DMS 273 (cell line): ENCODE measurements at regions not wholly inside any gene's neighbourhood (a gene's known extent, or its start where the extent isn't known, plus 50 kb on each side); places are given as distances from the start of the nearest gene placed in this dataset.

ENCODE experiments used
- DNase-seq: peaks from one replicate; lab custom pipeline; 2025; ENCODE audit not compliant: unreplicated experiment; lab: John Stamatoyannopoulos, UW

DNA sequence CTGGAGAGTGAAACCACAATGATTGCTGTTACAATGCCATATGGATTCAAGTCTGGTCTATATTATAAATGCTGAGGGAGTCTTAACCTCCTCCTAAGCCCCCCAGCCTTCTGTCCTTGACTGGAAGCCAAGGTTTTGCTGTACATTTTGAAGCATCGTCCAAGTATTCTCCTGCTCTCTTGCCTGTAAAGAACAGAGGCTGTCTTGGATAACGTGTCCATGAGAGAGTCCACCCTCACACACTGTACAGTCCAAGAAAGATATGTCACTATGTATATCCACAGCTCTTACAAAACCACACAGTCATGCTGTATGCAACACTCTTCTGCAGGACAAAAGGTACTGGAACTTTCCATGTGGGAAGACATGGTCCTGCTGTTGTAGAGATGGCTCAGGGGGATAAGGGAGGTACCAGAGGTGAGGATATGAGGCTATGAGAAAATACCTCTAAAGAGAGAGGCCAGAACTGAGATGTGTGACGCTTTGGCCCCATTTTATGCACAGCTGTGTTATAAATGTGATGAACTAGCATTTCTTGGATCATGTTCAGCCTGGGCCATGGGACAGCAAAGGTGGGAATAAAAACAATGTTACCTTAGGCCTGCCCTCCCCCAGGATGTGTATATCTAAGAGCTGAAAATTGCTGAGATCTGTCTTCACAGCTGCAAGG is 678.6 kb downstream of the IQCM start:
- DNase-seq = no peak

DNA sequence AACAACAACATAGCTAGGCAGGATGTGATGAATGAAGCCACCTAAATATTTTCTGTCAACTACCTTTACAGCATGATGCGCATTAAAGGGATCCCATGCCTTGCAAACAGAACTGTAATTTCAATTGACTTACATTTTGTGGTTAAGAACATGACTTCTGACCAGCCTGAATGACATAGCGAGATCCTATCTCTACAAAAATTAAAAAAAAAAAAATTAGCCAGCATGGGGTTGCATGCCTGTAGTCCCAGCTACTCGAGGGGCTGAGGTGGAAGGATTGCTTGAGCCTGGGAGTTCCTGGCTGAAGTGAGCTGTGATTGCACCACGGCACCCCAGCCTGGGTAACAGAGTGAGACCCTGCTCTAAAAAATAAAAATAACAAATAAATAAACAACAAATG is 680.6 kb downstream of the IQCM start:
- DNase-seq = no peak

DNA sequence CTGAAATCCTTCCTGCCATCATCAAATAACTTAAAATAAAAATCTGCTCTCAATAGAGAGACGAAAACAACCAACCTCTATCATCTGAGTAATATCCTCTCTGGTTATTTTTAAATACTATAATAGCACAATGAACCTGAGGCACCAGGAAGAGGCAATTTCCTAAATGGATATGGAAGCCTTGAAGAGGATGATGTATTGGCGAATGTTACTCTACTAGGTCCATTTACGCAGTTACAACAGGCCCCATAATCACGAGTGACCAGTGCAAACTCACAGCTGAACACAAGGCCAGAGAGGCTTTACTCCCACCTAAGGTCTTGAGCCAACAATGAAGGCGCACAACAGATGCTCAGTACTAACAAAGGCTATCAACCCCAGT is 678.8 kb upstream of the NR3C2 start:
- no peak for DNase-seq

DNA sequence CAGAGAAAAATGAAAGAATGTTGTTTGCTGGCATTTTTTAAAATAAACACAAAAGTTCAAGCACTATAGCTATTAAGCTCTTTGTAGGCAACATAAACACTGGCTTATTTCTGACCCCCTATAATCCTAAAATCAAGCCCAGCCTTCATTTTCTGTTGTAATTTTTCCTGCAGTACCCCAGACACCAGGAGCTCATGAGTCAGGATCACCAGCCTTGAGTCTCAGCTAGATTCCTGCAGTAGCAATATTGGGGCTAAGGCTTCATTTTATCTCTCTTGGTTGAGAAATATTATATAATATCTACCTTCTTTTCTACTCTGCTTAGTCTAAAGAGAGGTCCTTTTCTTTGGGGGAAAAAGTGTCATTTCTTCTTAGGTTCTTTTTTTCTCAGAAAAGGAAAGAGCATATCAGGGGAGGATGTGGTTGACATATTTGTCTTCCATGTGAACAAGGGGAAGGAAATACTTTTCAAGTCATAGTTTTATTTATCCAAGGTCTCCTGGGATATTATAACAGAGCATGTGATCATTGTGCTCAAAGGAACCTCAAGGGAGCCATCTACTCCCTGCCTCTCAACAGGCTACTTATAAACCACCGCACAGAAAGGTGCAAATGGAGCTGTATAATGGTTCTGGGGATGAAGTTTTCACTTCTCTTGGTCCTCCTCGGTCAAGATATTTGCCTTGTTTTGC is 678.3 kb upstream of the NR3C2 start:
- no peak for DNase-seq

DNA sequence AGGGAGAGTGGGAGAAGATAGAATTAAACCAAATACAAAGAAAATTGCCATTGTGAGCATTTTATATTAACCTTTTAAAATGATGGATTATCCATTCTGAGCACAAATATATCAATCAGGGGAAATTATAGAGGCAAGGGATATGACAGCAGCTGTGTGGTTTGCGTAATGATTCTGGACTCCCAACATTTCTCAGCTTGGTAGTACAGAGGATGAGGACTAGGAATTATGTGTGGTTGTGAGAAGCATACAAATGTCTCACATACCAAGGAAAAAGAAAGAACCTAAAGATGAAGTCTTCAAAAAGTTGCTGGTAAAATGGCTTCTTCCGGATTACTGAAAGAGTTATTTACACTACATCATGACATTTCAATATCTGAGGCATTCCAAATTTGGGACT is 674.6 kb upstream of the NR3C2 start:
- DNase-seq = no peak

DNA sequence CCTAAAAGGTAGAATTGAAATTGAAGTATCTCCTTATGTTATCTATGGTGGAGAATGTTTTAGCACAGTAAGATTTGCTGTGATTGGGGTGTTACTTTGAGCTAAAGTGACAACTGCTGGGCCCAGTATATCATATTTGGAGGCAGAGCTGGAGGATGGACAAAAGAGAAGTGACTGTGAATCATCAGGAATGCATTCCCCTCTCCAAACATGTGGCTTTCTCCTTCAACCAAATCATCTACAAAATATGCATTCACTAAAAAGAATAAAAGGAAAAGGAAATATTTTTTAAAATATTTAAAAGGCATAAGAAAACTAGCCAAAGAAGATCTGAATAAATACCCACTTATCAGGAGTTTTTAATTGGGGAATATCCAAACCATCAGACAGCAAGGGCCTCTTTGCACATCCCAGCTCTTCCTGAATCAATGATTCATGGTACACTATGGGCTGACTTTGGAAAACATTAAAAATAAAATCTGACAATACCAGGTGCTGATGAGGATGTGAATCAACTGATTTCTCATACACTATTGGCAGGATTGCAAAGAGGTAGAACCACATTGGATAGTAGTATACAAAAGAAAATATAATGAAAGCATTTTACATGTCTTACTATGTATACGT is 671.7 kb upstream of the NR3C2 start:
- DNase-seq = no peak

DNA sequence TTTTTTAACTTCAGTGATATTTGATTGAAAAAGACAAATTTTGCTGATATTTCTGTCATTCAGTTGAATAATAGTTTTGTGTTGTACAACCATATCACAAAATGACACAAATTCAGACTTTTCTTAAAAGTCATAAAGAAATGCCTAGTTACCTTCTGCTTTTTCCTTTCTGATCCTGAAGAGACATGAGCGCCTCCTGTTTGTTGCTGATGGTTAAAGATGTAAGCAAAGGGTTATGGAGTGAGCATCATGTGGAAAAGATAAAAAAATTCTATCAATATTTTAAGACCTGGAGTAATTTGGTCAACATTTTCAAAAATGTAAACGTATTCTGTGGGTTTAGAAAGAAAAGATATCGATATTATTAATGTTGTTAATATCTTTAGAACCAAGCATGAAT is 669.9 kb upstream of the NR3C2 start:
- DNase-seq = no peak

DNA sequence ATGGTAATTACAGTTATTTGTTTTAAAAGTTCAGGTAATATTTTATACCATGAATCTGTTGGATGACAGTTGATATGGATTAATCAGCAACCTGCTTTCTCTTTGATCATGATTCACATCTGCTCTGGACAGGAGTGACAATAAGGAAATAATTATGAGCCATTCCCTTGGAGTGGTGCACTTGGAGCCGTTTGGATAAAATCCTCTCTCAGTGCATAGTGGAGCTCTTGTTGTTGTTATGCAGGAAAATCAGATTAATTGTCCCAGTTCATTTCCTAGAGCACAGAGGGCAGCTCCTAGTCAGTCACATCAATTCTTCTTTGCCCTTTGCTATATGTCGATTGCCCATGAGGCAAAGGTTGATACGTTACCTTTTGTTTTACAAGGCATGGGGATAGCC is 668.3 kb upstream of the NR3C2 start:
- no peak for DNase-seq

DNA sequence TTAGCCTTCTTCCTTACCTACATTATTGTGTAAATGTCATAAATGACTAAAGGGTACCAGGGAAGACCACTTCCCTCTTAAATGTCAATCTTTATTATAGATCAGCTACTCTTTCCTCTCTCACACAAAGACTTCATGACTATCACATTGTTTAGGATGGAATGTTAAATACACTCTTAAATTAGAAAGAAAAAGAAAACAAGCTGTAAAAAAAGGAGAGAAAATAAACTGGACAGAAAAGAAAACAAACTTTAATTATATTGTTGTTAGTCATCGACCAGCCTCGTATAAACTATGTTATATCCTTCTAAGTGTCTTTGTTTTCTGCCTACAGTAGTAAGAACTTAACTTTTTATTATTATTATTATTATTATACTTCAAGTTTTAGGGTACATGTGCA is 666.4 kb upstream of the NR3C2 start:
- no peak for DNase-seq

DNA sequence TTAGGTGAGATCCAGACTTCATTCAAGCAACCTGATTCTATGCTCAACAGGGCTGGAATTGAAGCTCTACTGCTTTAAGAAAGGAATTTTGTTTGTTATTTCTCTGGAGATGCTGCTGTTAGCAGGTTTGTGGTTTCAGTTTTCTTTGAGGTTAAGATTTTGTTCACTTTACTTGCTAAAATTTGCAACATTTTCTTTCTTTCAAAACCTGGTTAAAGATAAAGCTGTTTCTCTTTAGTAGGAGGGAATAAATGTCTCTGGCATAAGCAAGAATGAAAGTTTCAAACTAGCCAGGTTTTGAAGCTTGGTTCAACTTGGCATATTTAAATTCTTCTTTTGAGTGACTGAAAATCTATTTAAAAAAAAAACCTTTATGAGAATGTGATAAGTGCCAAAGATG is 660.6 kb upstream of the NR3C2 start:
- no peak for DNase-seq

DNA sequence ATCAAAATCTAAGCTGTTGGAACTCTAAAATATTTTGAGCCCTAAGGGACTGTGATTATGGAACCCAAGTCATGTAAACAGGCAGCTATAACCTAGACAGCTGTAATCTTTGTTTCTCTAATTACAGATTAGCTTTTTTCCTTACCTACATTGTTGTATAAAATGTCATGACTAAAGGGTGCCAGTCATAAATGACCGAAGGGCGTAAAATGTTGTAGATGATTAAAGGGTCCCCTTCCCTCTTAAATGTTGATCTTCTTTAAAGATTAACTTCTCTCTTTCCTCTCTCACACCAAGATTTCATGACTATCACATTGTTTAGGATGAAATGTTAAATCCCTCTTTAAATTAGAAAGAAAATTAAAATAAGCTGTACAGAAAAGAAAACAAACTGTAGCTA is 659.4 kb upstream of the NR3C2 start:
- no peak for DNase-seq

DNA sequence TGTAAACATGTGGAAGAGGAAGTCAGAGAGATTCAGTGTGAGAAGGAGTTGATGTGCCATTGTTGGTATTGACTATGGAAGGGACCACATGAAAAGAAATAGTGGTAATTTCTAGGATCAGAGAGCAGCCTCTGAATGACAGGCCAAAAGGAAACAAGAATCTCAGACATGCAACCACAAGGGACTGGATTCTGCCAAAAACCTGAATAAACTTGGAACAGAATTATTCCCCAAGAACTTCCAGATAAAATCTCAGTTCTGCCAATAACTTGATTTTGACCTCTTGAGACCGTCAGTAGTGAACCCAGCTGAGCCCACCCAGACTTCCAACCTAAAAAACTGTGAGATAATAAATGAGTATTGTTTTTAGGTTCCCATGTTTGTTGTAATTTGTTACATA is 653.6 kb upstream of the NR3C2 start:
- DNase-seq = no peak

DNA sequence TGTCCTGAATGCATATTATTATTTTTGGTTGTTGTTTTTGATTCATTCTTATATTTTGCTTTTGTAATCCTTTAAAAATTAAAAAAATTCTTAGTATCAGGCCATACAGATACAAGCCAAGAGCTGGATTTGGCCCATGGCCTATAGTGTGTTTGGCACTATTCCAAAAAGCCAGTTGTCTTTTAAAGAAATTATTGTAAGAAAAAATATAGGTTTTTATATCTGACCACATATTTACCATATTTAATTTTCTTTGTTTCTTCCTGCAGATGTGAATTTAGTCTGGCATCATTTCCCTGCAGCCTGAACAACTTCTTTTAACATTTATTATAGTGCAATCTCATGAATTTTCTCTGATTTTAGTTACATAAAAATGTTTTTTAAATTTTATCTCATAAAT is 652.8 kb upstream of the NR3C2 start:
- no peak for DNase-seq

DNA sequence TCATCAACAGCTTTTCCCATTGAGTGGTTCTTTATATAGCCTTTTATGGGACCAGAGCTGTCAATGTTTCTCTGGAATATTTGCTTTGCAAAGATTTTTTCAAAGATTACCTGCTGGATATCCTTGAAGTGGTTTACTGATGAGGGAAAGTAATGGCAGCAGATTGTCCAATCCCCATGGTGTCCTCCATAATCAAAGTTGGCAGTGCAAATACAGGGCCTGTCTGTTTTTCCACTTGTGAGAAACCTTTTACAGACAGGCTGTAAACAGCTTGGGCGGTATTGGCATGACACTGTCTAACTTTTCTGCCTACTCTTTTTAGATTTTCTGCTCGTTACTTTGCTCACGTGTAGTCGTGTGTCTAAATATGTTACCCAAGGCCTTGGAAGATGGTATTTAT is 641.9 kb upstream of the NR3C2 start:
- DNase-seq = no peak

DNA sequence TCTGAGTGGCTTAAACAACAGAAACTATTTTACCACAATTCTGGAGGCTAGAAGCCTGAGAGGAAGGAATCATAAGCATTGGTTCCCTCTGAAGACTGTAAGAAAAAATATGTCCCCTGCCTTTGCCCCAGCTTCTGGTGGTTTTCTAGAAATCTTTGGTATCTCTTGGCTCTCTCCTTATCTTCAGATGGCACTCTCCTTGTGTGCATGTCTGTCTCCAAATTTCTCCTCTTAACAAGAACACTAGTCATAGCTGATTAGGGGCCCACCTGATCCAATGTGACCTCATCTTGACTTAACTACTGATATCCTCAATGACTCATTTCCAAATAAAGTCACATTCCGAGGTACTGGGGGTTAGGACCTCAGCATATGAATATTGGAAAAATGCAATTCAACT is 635.0 kb upstream of the NR3C2 start:
- DNase-seq = no peak

DNA sequence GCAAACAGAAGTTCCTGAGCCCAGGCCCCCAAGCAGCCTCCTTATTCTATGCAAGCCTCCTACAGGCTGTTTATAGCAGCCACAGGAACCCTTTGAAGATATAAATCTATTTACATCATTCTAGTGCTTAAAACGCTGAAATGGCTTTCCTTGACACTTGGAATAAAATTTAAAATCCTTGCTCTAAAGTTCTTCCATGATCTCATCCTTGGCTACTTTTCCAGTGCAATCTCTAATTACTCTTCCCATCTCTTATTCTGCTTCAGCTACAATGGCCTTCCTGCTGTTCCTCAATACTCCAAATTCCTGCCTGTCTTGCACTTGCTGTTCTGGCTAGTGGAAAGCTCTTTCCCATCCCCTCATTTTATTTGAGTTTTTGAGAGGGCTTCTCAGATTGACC is 634.2 kb upstream of the NR3C2 start:
- no peak for DNase-seq

DNA sequence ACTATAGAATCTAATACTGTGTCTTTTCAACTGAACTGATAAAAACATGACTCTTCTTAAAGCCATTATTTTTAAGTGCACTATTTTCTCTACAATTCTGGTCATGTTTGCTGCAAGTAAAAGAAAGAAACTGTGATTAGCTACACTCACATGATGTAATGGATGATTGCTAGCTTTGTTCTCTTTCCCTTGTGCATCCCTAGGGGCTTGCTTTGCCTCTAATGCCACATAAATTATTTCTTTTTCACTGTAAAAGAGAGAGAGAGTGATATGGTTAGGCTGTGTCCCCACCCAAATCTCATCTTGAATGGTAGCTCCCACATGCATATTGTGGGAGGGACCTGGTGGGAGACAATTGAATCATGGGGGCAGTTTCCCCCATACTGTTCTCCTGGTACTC is 630.2 kb upstream of the NR3C2 start:
- DNase-seq = no peak

DNA sequence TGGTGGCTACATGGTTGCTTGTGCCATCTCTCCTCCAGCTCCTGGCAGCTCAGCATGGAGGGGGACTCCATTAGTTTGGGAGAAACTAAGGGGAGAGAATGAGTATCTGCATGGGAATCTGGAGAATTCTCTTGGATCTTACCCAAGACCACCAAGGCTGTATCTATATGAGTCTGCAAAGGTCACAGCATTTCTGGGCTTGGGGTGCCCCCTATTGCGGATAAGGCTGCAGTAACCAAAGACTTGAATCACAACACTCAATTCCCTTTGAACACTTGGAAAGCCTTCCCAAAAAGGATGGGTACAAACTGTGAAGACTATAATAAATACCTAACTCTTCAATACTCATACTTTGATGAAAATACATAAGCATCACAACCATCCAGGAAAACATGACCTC is 623.5 kb upstream of the NR3C2 start:
- no peak for DNase-seq

DNA sequence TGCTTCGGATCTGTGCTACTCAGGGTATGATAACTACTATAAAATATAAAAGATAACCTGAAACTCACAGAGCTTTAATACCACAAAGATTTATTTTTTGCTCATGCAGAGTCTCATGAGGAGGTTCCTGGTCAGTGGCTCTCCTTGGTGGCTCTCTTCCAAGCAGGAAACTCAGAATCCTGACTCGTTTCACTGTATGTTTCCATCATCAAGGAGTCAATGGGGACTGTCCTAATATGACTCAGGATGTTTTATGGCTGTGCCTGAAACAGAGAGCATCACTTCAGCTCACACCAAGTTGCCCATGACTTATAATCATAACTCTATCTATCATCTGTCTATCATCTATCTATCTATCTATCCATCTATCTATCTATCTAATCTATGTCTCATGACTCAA is 620.8 kb upstream of the NR3C2 start:
- DNase-seq = no peak

DNA sequence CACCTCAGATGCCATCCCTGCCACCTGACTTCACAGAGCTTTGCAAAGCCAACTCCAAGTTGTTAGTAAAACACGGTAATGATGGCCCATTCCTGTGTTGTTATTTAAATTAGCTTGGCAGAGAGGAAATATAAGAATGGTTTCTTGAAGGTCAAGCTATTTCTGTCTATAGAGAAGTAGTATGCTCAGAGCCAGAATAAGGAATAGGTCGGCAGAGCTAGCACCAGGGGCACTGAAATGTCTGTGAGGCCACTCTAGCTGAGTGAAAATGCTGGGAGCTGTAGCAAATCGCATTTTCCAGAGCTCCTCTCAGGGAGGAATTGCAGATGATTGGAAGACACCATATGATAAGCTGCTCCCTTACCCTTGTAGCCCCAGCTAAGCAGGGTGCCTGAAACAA is 615.4 kb upstream of the NR3C2 start:
- no peak for DNase-seq

DNA sequence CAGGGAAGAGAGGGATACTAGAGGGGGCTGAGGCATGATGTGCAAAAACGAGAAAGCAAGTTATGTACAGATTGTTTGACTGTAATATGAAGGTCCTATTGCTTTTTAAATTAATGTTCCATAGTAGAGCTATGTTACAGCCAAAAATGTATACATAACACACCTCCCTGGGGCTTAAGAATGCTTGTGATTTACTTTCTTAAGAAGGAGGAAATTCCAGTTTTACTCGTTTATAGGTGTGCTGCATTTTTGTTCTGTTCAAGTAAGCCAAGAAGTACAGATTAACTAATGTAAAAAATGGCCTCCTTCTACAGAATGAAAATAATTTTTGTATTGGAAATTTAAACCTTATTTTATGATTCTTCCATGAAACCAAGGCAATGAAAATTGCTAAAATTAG is 614.4 kb upstream of the NR3C2 start:
- DNase-seq = no peak

DNA sequence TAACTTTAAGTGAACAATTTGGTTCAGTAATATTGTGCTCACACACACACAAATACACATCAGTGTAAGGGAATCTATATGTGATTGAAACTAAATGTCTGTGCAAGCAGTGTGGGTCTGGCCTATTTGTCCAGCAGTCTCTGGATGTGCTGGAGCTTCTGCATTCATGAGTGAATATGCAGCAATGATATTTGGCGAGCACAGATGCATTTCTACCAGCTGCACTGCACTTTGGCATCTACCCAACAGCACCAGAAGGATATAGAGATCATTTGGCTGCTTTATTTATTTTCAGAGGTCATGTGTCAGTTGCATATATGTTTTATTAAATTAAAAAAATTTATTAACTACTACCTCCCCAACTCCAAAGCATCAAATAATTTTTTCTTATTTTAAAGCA is 613.4 kb upstream of the NR3C2 start:
- peak; percentile 11 for DNase-seq

DNA sequence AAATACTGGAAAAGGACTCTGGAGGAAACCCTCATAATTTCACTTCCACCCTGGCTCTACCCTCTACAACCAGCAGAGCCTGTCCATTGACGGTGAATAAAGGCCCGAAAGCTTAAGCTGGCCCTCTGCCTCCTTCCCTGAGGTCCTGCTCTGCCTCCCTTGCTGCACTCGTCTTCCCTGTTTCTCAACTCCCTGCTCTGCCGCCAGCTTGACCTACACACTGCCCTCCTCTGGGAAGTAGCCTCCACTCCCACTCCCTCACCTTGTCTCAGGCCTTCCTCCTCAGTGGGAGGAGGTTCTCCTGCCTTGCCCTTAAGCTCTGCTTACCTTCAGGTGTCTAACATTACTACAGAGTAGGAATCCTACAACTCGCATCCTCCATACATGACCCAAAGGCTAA is 608.6 kb upstream of the NR3C2 start:
- no peak for DNase-seq
